Progenitor cell of endocrine pancreas (in vitro differentiated cells): ENCODE measurements at regions not wholly inside any gene's neighbourhood (a gene's known extent, or its start where the extent isn't known, plus 50 kb on each side); places are given as distances from the start of the nearest gene placed in this dataset.

Experiments used
- DNase-seq: peaks from one replicate; pipeline ENCODE4 v3.0.0; 2021; ENCODE audit warnings: low spot score; ENCODE audit not compliant: unreplicated experiment
- H3K27ac Mint-ChIP-seq: 2 replicates; pipeline ENCODE4 v1.8.0; 2021; ENCODE audit warnings: mild to moderate bottlenecking, moderate library complexity, mixed read lengths
- H3K27me3 Mint-ChIP-seq: 2 replicates; pipeline ENCODE4 v1.8.0; 2021; ENCODE audit warnings: mixed read lengths
- H3K36me3 Mint-ChIP-seq: 2 replicates; pipeline ENCODE4 v1.8.0; 2022; ENCODE audit warnings: mixed read lengths; ENCODE audit not compliant: insufficient read depth
- H3K4me1 Mint-ChIP-seq: 2 replicates; pipeline ENCODE4 v1.8.0; 2021; ENCODE audit warnings: low read depth, mixed read lengths
- H3K4me3 Mint-ChIP-seq: 2 replicates; pipeline ENCODE4 v1.8.0; 2021; ENCODE audit warnings: low read depth, mild to moderate bottlenecking, moderate library complexity, mixed read lengths
- H3K9me3 Mint-ChIP-seq: 2 replicates; pipeline ENCODE4 v1.8.0; 2021; ENCODE audit warnings: low read depth, mixed read lengths
- TF ChIP-seq, protein P1 (sequence below): fragments of 200-600 bp; sonication (generic); IDR thresholded peaks from one replicate; pipeline ENCODE4 v1.5.0; 2021; ENCODE audit warnings: antibody characterized with exemption, mild to moderate bottlenecking; ENCODE audit not compliant: unreplicated experiment

DNA sequence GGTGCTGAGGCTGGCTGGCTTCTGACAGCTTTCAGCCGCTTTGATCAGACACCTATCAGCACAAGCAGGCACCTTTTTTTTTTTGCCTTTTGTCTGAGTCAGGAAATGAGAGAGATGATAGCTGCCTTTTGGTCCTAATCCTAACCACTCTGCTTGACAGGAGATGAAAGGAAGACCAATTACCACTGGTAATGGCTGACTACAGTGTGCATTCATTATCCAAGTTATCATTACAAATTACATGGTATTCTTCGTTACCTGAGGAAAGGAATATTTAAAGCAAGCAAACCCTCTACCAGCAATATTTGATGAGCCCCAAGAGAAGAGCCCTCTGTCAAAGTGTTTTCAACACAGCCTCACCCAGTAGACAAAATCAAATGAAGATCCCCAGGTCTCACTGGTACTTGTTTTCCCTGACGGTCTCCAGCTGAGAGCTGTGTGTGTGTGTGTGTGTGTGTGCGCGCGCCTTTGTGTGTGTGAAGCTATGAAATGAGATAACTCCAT, 925.7 kb downstream of the DCDC2C start:
- TF ChIP-seq, protein P1, sequence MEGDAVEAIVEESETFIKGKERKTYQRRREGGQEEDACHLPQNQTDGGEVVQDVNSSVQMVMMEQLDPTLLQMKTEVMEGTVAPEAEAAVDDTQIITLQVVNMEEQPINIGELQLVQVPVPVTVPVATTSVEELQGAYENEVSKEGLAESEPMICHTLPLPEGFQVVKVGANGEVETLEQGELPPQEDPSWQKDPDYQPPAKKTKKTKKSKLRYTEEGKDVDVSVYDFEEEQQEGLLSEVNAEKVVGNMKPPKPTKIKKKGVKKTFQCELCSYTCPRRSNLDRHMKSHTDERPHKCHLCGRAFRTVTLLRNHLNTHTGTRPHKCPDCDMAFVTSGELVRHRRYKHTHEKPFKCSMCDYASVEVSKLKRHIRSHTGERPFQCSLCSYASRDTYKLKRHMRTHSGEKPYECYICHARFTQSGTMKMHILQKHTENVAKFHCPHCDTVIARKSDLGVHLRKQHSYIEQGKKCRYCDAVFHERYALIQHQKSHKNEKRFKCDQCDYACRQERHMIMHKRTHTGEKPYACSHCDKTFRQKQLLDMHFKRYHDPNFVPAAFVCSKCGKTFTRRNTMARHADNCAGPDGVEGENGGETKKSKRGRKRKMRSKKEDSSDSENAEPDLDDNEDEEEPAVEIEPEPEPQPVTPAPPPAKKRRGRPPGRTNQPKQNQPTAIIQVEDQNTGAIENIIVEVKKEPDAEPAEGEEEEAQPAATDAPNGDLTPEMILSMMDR = no peak
- no peak overlapping the region for H3K4me3 Mint-ChIP-seq
- DNase-seq = no peak
- H3K4me1 Mint-ChIP-seq = peaks cover 9% of the 10 kb centered on the region
- no peak overlapping the region for H3K27ac Mint-ChIP-seq
- peaks cover 2% of the 10 kb centered on the region for H3K27me3 Mint-ChIP-seq
- no peaks in the 10 kb centered on the region for H3K36me3 Mint-ChIP-seq
- no peaks in the 10 kb centered on the region for H3K9me3 Mint-ChIP-seq

DNA sequence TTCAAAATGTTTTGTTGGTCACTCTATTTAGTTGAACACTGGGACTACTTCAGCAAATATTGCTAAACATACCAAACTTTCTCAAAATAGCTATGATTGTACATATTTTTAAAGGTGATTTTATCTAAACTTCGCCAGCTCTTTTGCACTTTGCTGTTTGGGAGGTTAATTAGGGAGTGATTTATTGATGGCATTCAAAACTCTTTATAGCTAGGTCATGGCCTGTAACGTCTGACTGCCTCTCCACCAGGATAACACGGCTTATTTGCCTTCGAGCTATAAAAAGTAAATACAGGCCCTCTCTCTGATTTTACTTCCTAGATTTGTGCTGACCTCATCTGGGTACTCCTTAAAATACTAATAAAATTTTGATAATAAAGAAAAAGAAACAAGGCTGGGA, 931.9 kb downstream of the DCDC2C start:
- no peak overlapping the region for H3K27ac Mint-ChIP-seq
- no peaks in the 10 kb centered on the region for H3K36me3 Mint-ChIP-seq

DNA sequence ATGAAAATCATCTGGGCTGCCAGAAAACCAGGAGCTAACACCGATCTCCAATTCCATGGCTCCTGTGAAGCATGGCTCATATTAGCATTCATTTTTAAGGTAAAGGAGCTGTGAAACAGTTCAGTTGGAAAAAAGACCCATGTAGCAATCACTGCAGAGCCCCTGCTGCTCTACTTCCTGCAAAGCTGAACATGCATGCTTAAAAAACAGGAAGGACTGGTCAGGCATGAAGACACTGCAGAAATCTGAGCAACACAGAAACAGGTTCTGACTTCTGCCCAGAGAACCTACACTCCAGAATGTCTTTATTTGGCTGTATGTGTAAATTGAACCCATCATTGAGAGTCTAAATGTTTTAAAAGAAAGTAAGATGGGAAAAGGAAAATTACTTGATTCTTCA, 950.6 kb downstream of the DCDC2C start:
- Mint-ChIP-seq H3K9me3 (no peaks in the 10 kb centered on the region), H3K27ac (no peak overlapping the region), H3K4me3 (no peak overlapping the region), H3K4me1 (no peaks in the 10 kb centered on the region), H3K36me3 (no peaks in the 10 kb centered on the region), H3K27me3 (peaks cover 2% of the 10 kb centered on the region)
- no peak for DNase-seq
- TF ChIP-seq, protein P1 = no peak

More for the DNA sequence above, 931.9 kb downstream of the DCDC2C start:
- Mint-ChIP-seq H3K9me3 (no peaks in the 10 kb centered on the region), H3K27me3 (no peaks in the 10 kb centered on the region), H3K4me1 (peaks cover 7% of the 10 kb centered on the region), H3K4me3 (no peak overlapping the region)
- DNase-seq = no peak
- TF ChIP-seq, protein P1 = no peak

DNA sequence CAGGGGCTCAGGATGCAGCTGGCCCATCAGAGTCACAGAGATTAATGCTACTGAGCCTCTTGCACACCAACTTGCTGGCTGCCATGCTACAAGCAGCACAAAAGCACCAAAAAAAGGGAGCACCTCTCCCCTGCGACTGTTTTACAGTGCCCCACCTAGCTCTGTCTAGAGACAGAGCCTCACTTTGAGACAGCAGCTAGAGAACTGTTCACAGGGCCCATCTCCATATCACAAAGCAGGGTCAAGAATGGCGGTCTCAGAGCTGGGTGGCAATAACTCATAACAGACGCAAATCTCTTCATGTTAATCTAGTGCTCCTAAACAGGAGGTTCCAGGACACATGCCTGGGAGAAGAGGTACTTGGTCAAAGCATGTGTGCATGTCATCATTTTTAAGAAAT, 953.0 kb downstream of the DCDC2C start:
- H3K4me1 Mint-ChIP-seq = no peaks in the 10 kb centered on the region
- no peaks in the 10 kb centered on the region for H3K36me3 Mint-ChIP-seq
- TF ChIP-seq, protein P1 = no peak
- no peak overlapping the region for H3K4me3 Mint-ChIP-seq
- H3K27ac Mint-ChIP-seq = no peak overlapping the region
- H3K9me3 Mint-ChIP-seq = no peaks in the 10 kb centered on the region
- peaks cover 2% of the 10 kb centered on the region for H3K27me3 Mint-ChIP-seq
- DNase-seq = no peak

DNA sequence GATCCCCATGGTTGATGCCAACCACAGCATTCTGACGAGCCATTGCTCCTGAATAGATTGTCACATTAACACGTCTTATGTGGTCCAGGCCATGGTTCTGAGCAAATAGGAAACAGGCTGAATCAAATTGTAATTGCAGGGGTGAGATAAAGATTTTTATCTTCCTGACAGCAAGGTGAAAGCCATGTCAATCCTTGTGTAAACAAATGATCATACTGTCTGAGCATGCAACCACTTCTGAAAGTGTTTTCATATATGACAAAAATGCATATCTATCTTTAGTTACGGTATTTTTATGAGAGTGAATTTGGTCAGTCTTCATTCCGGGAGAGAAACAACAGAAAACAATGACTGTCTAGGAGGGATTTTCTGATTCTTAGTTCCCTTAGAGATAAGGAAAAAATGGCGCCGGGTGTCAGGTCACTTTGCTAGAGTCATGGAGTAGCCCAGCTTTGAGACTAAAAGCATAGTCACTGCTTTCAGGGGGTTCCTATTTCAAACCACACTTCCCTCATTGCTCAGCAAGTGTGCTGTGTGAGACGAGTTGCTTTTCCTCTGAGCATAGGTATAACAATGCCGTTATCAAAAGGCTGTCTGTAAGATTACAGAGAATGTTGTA, 958.9 kb downstream of the DCDC2C start:
- H3K27ac Mint-ChIP-seq = no peak overlapping the region
- no peak for DNase-seq
- H3K4me1 Mint-ChIP-seq = peaks cover 4% of the 10 kb centered on the region
- no peak overlapping the region for H3K4me3 Mint-ChIP-seq
- TF ChIP-seq, protein P1 = no peak
- H3K9me3 Mint-ChIP-seq = peaks cover 6% of the 10 kb centered on the region
- peaks cover 2% of the 10 kb centered on the region for H3K36me3 Mint-ChIP-seq
- no peaks in the 10 kb centered on the region for H3K27me3 Mint-ChIP-seq
